Keratinocyte (primary cell): ENCODE measurements at regions not wholly inside any gene's neighbourhood (a gene's known extent, or its start where the extent isn't known, plus 50 kb on each side); places are given as distances from the start of the nearest gene placed in this dataset.

Experiments used
- DNase-seq: peaks from one replicate; pipeline ENCODE4 v3.0.0-alpha.2; 2011; ENCODE audit warnings: low read depth, missing footprints, low spot score
- FAIRE-seq: peaks from 2 replicates; lab custom pipeline; 2011; peaks lifted over from hg19 to GRCh38; lab: Jason Lieb, UNC
- H2AFZ ChIP-seq: 2 replicates; pipeline ENCODE4 v1.6.0; 2012; ENCODE audit warnings: low read length, control low read depth, inconsistent platforms; ENCODE audit not compliant: control insufficient read depth
- H3K27ac ChIP-seq: 2 replicates; pipeline ENCODE4 v1.5.1; 2011; ENCODE audit warnings: low read length; ENCODE audit not compliant: control insufficient read depth, insufficient read depth
- H3K27me3 ChIP-seq: 3 replicates; pipeline ENCODE4 v1.6.0; 2011; ENCODE audit warnings: low read length; ENCODE audit not compliant: control insufficient read depth, insufficient read depth; ENCODE audit errors: extremely low read depth
- H3K36me3 ChIP-seq, 2 experiments: 2 replicates in 1 of 2; 3 replicates in 1 of 2; pipeline ENCODE4 v1.5.1; 2011; ENCODE audit warnings: low read length in 2 of 2, mild to moderate bottlenecking in 1 of 2; ENCODE audit not compliant: control insufficient read depth in 2 of 2, insufficient read depth in 2 of 2; ENCODE audit errors: extremely low read depth in 1 of 2
- H3K4me1 ChIP-seq: 3 replicates; pipeline ENCODE4 v1.5.1; 2011; ENCODE audit warnings: low read length; ENCODE audit not compliant: control insufficient read depth, insufficient read depth; ENCODE audit errors: extremely low read depth
- H3K4me2 ChIP-seq: 3 replicates; pipeline ENCODE4 v1.6.0; 2011; ENCODE audit warnings: low read depth, low read length; ENCODE audit not compliant: control insufficient read depth, insufficient read depth; ENCODE audit errors: extremely low read depth
- H3K4me3 ChIP-seq, 3 experiments: fragments of 200-600 bp in 1 of 3; sonication (generic) in 1 of 3; 2 replicates in 2 of 3; 3 replicates in 1 of 3; pipeline ENCODE4 v1.5.1; 2011 to 2016; ENCODE audit warnings: low read length in 3 of 3, mild to moderate bottlenecking in 3 of 3, control low read depth in 2 of 3, inconsistent platforms in 1 of 3, low read depth in 1 of 3, mixed read lengths in 1 of 3, mixed run types in 1 of 3, moderate library complexity in 1 of 3; ENCODE audit not compliant: control insufficient read depth in 2 of 3, insufficient read depth in 2 of 3; ENCODE audit errors: extremely low read depth in 1 of 3
- H3K79me2 ChIP-seq: 2 replicates; pipeline ENCODE4 v1.6.0; 2012; ENCODE audit warnings: low read length; ENCODE audit not compliant: control insufficient read depth, insufficient read depth
- H3K9ac ChIP-seq: 3 replicates; pipeline ENCODE4 v1.6.0; 2011; ENCODE audit warnings: low read length; ENCODE audit not compliant: control insufficient read depth, insufficient read depth; ENCODE audit errors: extremely low read depth
- H3K9me1 ChIP-seq: 3 replicates; pipeline ENCODE4 v1.6.0; 2011; ENCODE audit warnings: low read length; ENCODE audit not compliant: control insufficient read depth, insufficient read depth; ENCODE audit errors: extremely low read depth
- H3K9me3 ChIP-seq: 2 replicates; pipeline ENCODE4 v1.5.1; 2012; ENCODE audit warnings: low read depth, low read length; ENCODE audit not compliant: control insufficient read depth
- H4K20me1 ChIP-seq: 3 replicates; pipeline ENCODE4 v1.6.0; 2011; ENCODE audit warnings: low read length; ENCODE audit not compliant: control insufficient read depth, insufficient read depth; ENCODE audit errors: extremely low read depth
- CTCF ChIP-seq, 3 experiments: IDR thresholded peaks in 1 of 3; conservative IDR thresholded peaks in 1 of 3; optimal IDR thresholded peaks in 1 of 3; 2 replicates in 2 of 3; 3 replicates in 1 of 3; pipeline versions ENCODE3 to v1.5.1; 2011; ENCODE audit warnings: low read length in 3 of 3, mild to moderate bottlenecking in 3 of 3, moderate library complexity in 2 of 3, control low read depth in 1 of 3, inconsistent platforms in 1 of 3; ENCODE audit not compliant: insufficient read depth in 2 of 3; ENCODE audit errors: extremely low read depth in 1 of 3
- EZH2 ChIP-seq: IDR thresholded peaks from one replicate; pipeline ENCODE4 v1.6.1; 2012; ENCODE audit warnings: inconsistent platforms, mild to moderate bottlenecking, low read length, moderate library complexity
- dilution Hi-C: fragments of 300-500 bp; cut with MboI; formaldehyde crosslinking; loops from one replicate; pipeline ENCODE4 v1.7.0; 2020; ENCODE audit warnings: low sequenced_read_pairs; ENCODE audit not compliant: extremely low pct_ligation_motif_present

GRCh38 chr2:38474021-38474456 is 97.0 kb upstream of the ATL2 start:
- Histone ChIP-seq H3K36me3 (no peaks in the 10 kb centered on the region), H3K4me2 (no peak overlapping the region), H3K9ac (no peak overlapping the region), H3K27ac (no peak overlapping the region), H3K79me2 (no peaks in the 10 kb centered on the region), H3K9me1 (no peaks in the 10 kb centered on the region), H2AFZ (no peak overlapping the region), H3K27me3 (no peaks in the 10 kb centered on the region), H4K20me1 (no peaks in the 10 kb centered on the region), H3K4me3 (no peak overlapping the region), H3K9me3 (no peaks in the 10 kb centered on the region), H3K4me1 (no peaks in the 10 kb centered on the region)
- no peak for FAIRE-seq
- dilution Hi-C loops = no loop called here
- TF ChIP-seq EZH2 (no peak), CTCF (optimal IDR thresholded peaks at IDR 0.05 in 1 of 3, IDR thresholded peaks at IDR 0.05 in 1 of 3, conservative IDR thresholded peaks at IDR 0.05 in 1 of 3; ENCODE audit: extremely low read depth in 1 of 3, insufficient read depth in 2 of 3, low read length in 3 of 3) (no peak)
- DNase-seq = no peak

GRCh38 chr2:38473333-38474005 is 96.4 kb upstream of the ATL2 start:
- dilution Hi-C loops = no loop called here

More at GRCh38 chr2:38473333-38474005, 96.4 kb upstream of the ATL2 start:
- Histone ChIP-seq H3K36me3 (no peaks in the 10 kb centered on the region), H3K4me2 (no peak overlapping the region), H3K4me3 (no peak overlapping the region), H3K4me1 (no peaks in the 10 kb centered on the region), H3K79me2 (no peaks in the 10 kb centered on the region), H3K9me1 (no peaks in the 10 kb centered on the region), H3K9me3 (no peaks in the 10 kb centered on the region), H3K27me3 (no peaks in the 10 kb centered on the region), H3K27ac (no peak overlapping the region), H2AFZ (no peak overlapping the region), H4K20me1 (no peaks in the 10 kb centered on the region), H3K9ac (no peak overlapping the region)
- TF ChIP-seq EZH2 = no peak
- no peak for TF ChIP-seq CTCF (optimal IDR thresholded peaks at IDR 0.05 in 1 of 3, IDR thresholded peaks at IDR 0.05 in 1 of 3, conservative IDR thresholded peaks at IDR 0.05 in 1 of 3; ENCODE audit: extremely low read depth in 1 of 3, insufficient read depth in 2 of 3, low read length in 3 of 3)
- FAIRE-seq (no peak), DNase-seq (no peak)
